ENCODE measurements at regions not wholly inside any gene's neighbourhood (a gene's known extent, or its start where the extent isn't known, plus 50 kb on each side); places are given as distances from the start of the nearest gene placed in this dataset.
"Not testable (repeated sequence)": the region's sequence is repeated elsewhere in the genome, so short reads cannot be mapped to it uniquely, and the experiment has no call there.

DNA sequence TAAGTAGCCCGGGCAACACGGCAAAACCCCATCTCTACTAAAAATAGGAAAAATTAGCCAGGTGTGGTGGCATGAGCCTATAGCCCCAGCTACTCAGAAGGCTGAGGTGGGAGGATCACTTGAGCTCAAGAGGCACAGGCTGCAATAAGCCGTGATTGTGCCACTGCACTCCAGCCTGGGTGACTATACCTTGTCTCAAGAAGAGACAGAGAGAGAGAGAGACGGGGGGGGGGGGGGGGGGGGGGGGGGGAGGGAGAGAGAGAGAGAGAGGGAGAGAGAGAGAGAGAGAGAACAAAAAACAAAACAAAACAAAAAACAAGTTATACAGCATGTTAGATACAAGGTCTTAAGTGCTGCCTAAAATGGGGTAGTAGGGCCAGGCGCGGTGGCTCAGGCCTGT is 77.8 kb upstream of the ZNF281 start:
- H3K27ac ChIP-seq, result no peak overlapping the region
- DNase-seq, result no peak
- POLR2A ChIA-PET (ENCODE audit: unreplicated experiment), result no interaction called here

DNA sequence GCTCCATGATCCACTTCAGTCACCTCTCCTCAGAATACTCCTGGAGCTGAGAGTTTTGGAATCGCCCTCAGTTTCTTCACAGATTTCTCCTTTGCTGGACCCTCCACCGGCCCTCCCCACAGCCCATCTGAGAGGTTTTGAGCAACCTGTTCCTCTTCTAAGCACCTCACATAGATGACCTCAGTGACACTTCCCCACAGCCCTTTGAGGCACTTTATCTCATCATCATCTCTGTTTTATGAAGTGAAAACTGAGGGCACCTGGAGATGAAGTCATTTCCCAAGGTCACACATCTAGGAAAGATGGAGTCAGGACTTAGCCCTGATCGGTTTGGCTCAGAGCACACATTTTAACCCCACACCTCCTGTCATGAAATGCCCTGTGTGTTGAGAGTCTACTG is 76.8 kb upstream of the ZNF281 start:
- Histone ChIP-seq H3K27me3 (ENCODE audit: insufficient read depth, low read depth) (no peaks in the 10 kb centered on the region), H3K4me2 (no peak overlapping the region), H3K9me3 (ENCODE audit: insufficient read depth, low read depth) (no peaks in the 10 kb centered on the region), H3F3A (ENCODE audit: insufficient read depth, low read depth) (peaks cover 14% of the 10 kb centered on the region), H3K4me3 (no peak overlapping the region), H3K79me2 (ENCODE audit: low read depth) (no peaks in the 10 kb centered on the region), H3K36me3 (ENCODE audit: low read depth) (no peaks in the 10 kb centered on the region), H3K4me1 (replicated peaks; ENCODE audit: insufficient read depth) (peaks cover 31% of the 10 kb centered on the region), H3K27ac (no peak overlapping the region), H4K20me1 (ENCODE audit: insufficient read depth) (no peaks in the 10 kb centered on the region), H3K9me2 (ENCODE audit: insufficient read depth) (no peaks in the 10 kb centered on the region), H2AFZ (peak overlapping the region; percentile 29; the same call in 1 of the 2 replicates)
- no peak for TF ChIP-seq EZH2 (IDR thresholded peaks at IDR 0.05; ENCODE audit: low read depth)
- TF ChIP-seq, protein P1, sequence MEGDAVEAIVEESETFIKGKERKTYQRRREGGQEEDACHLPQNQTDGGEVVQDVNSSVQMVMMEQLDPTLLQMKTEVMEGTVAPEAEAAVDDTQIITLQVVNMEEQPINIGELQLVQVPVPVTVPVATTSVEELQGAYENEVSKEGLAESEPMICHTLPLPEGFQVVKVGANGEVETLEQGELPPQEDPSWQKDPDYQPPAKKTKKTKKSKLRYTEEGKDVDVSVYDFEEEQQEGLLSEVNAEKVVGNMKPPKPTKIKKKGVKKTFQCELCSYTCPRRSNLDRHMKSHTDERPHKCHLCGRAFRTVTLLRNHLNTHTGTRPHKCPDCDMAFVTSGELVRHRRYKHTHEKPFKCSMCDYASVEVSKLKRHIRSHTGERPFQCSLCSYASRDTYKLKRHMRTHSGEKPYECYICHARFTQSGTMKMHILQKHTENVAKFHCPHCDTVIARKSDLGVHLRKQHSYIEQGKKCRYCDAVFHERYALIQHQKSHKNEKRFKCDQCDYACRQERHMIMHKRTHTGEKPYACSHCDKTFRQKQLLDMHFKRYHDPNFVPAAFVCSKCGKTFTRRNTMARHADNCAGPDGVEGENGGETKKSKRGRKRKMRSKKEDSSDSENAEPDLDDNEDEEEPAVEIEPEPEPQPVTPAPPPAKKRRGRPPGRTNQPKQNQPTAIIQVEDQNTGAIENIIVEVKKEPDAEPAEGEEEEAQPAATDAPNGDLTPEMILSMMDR (conservative IDR thresholded peaks at IDR 0.05), result no peak
- intact Hi-C loops (cut with micrococcal nuclease; ENCODE audit: unreplicated experiment), result loop anchor here (10.0 kb wide), 1 partner anchor 182 kb away; no protein-coding TSS in a partner anchor
- DNase-seq, result no peak
- no TSS peak for BruUV-seq (replicated peaks)
- ChIA-PET CTCF (interaction anchor here (0.7 kb wide), 1 partner anchor 206 kb away, joined by 6 read pairs; no protein-coding TSS in a partner anchor), POLR2A (ENCODE audit: unreplicated experiment) (no interaction called here)

More for the DNA sequence above, 77.8 kb upstream of the ZNF281 start:
- H2AFZ ChIP-seq, result no peak overlapping the region
- no peaks in the 10 kb centered on the region for H3K27me3 ChIP-seq (ENCODE audit: insufficient read depth, low read depth)
- H3K4me2 ChIP-seq, result no peak overlapping the region
- peaks cover 14% of the 10 kb centered on the region for H3F3A ChIP-seq (ENCODE audit: insufficient read depth, low read depth)
- no peak overlapping the region for H3K4me3 ChIP-seq
- H3K36me3 ChIP-seq (ENCODE audit: low read depth), result no peaks in the 10 kb centered on the region
- H3K4me1 ChIP-seq (replicated peaks; ENCODE audit: insufficient read depth), result peaks cover 31% of the 10 kb centered on the region
- no peak for TF ChIP-seq EZH2 (IDR thresholded peaks at IDR 0.05; ENCODE audit: low read depth)
- TF ChIP-seq, protein P1 (conservative IDR thresholded peaks at IDR 0.05), result no peak
- no peaks in the 10 kb centered on the region for H3K9me2 ChIP-seq (ENCODE audit: insufficient read depth)
- no peaks in the 10 kb centered on the region for H3K79me2 ChIP-seq (ENCODE audit: low read depth)
- no TSS peak for BruUV-seq (replicated peaks)
- CTCF ChIA-PET, result interaction anchor here (0.6 to 0.8 kb wide), 3 partner anchors 182 to 207 kb away, joined by 6 to 15 read pairs (median 6); no protein-coding TSS in a partner anchor
- H3K9me3 ChIP-seq (ENCODE audit: insufficient read depth, low read depth), result no peaks in the 10 kb centered on the region
- H4K20me1 ChIP-seq (ENCODE audit: insufficient read depth), result no peaks in the 10 kb centered on the region
- intact Hi-C loops (cut with micrococcal nuclease; ENCODE audit: unreplicated experiment), result loop anchor here (1.0 to 10.0 kb wide), 4 partner anchors 183 to 942 kb away; no protein-coding TSS in a partner anchor

DNA sequence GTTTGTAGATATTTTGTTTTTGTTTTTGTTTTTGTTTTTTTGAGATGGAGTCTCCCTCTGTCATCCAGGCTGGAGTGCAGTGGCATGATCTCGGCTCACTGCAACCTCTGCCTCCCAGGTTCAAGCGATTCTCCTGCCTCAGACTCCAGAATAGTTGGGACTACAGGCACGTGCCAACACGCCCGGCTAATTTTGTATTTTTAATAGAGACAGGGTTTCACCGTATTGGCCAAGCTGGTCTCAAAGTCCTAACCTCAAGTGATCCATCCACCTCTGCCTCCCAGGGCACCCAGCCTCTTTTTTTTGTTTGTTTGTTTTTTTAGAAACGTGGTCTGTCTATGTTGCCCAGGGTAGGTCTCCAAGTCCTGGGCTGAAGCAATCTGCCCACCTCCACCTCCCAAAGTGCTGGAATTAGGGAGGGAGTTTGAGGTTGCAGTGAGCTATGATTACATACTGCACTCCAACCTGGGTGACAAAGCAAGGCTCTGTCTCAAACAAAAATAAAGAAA is 74.7 kb upstream of the ZNF281 start:
- H3K36me3 ChIP-seq (ENCODE audit: low read depth); H3K9me2 ChIP-seq (ENCODE audit: insufficient read depth); H3K9me3 ChIP-seq (ENCODE audit: insufficient read depth, low read depth); H3K4me2 ChIP-seq; BruUV-seq (replicated peaks); DNase-seq; H3K79me2 ChIP-seq (ENCODE audit: low read depth); H4K20me1 ChIP-seq (ENCODE audit: insufficient read depth); POLR2A ChIA-PET (ENCODE audit: unreplicated experiment); H3K27ac ChIP-seq; H3K4me3 ChIP-seq; H3K27me3 ChIP-seq (ENCODE audit: insufficient read depth, low read depth); CTCF ChIA-PET; H2AFZ ChIP-seq: not testable (repeated sequence)
- intact Hi-C loops (cut with micrococcal nuclease; ENCODE audit: unreplicated experiment), result loop anchor here (10.0 kb wide), 1 partner anchor 180 kb away; no protein-coding TSS in a partner anchor
- Histone ChIP-seq H3K4me1 (replicated peaks; ENCODE audit: insufficient read depth) (peaks cover 31% of the 10 kb centered on the region), H3F3A (ENCODE audit: insufficient read depth, low read depth) (peaks cover 14% of the 10 kb centered on the region; the same call in 1 of the 2 replicates)
